IgD-negative memory B cell (primary cell): ENCODE measurements at regions not wholly inside any gene's neighbourhood (a gene's known extent, or its start where the extent isn't known, plus 50 kb on each side); places are given as distances from the start of the nearest gene placed in this dataset.
"Not testable (repeated sequence)": the region's sequence is repeated elsewhere in the genome, so short reads cannot be mapped to it uniquely, and the experiment has no call there.

Experiments used
- H3K27ac Mint-ChIP-seq, 3 donors: one replicate each; pipeline ENCODE4 v1.8.0; 2020 to 2022; ENCODE audit warnings: mild to moderate bottlenecking in 3 of 3, mixed read lengths in 3 of 3, moderate library complexity in 1 of 3
- H3K27me3 Mint-ChIP-seq: one replicate; pipeline ENCODE4 v1.8.0; 2021; ENCODE audit warnings: mixed read lengths
- H3K36me3 Mint-ChIP-seq: one replicate; pipeline ENCODE4 v1.8.0; 2020; ENCODE audit warnings: mild to moderate bottlenecking, mixed read lengths
- H3K4me1 Mint-ChIP-seq, 3 donors: one replicate each; pipeline ENCODE4 v1.8.0; 2020 to 2022; ENCODE audit warnings: mixed read lengths in 3 of 3, mild to moderate bottlenecking in 1 of 3
- H3K4me3 Mint-ChIP-seq, 4 donors: one replicate each; pipeline ENCODE4 v1.8.0; 2020 to 2022; ENCODE audit warnings: mild to moderate bottlenecking in 4 of 4, mixed read lengths in 4 of 4, moderate library complexity in 3 of 4
- H3K9me3 Mint-ChIP-seq, 3 donors: one replicate each; pipeline ENCODE4 v1.8.0; 2020 to 2021; ENCODE audit warnings: mixed read lengths in 3 of 3, mild to moderate bottlenecking in 1 of 3

GRCh38 chr12:32010631-32011336 is 51.6 kb downstream of the RESF1 start:
- H3K4me1 Mint-ChIP-seq, result peaks cover 0 to 13% (median 7%) of the 10 kb centered on the region in 3 donors
- H3K4me3 Mint-ChIP-seq, result no peak overlapping the region
- H3K36me3 Mint-ChIP-seq, result peaks cover 17% of the 10 kb centered on the region
- H3K9me3 Mint-ChIP-seq, result no peaks in the 10 kb centered on the region
- H3K27ac Mint-ChIP-seq, result peak overlapping the region in 1 of 3 donors; percentile 84
- H3K27me3 Mint-ChIP-seq, result no peaks in the 10 kb centered on the region

DNA sequence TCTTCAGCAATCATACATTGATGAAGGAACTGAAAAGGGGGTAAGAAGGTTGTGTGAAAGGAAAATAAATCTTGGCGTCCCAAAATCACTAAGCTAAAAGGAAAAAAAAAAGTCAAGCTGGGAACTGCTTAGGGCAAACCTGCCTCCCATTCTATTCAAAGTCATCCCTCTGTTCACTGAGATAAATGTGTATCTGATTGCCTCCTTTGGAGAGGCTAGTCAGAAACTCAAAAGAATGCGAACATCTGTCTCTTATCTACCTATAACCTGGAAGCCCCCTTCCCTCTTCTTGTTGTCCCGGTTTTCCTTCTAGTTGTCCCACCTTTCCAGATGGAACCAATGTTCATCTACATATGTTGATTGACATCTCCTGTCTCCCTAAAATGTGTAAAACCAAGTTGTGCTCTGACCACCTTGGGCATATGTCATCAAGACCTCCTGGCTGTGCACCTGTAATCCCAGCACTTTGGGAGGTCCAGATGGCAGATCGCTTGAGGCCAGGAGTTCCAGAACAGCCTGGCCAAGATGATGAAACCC is 53.1 kb downstream of the RESF1 start:
- Mint-ChIP-seq H3K9me3 (no peaks in the 10 kb centered on the region), H3K27ac (peak overlapping the region in 1 of 3 donors; percentile 89), H3K36me3 (peaks cover 14% of the 10 kb centered on the region), H3K4me1 (peaks cover 0 to 15% (median 7%) of the 10 kb centered on the region in 3 donors), H3K4me3 (peak overlapping the region in 2 of 4 donors; percentile 28 to 73), H3K27me3 (no peaks in the 10 kb centered on the region)

- no peaks in the 10 kb centered on the region for H3K9me3 Mint-ChIP-seq
- H3K27ac Mint-ChIP-seq, result peak overlapping the region in 1 of 3 donors; percentile 80
- H3K4me1 Mint-ChIP-seq, result peaks cover 0 to 15% (median 7%) of the 10 kb centered on the region in 3 donors
- no peaks in the 10 kb centered on the region for H3K27me3 Mint-ChIP-seq
- peaks cover 9% of the 10 kb centered on the region for H3K36me3 Mint-ChIP-seq
- H3K4me3 Mint-ChIP-seq, result no peak overlapping the region
Measured at GRCh38 chr12:32015036-32015435, 55.8 kb downstream of the RESF1 start.

DNA sequence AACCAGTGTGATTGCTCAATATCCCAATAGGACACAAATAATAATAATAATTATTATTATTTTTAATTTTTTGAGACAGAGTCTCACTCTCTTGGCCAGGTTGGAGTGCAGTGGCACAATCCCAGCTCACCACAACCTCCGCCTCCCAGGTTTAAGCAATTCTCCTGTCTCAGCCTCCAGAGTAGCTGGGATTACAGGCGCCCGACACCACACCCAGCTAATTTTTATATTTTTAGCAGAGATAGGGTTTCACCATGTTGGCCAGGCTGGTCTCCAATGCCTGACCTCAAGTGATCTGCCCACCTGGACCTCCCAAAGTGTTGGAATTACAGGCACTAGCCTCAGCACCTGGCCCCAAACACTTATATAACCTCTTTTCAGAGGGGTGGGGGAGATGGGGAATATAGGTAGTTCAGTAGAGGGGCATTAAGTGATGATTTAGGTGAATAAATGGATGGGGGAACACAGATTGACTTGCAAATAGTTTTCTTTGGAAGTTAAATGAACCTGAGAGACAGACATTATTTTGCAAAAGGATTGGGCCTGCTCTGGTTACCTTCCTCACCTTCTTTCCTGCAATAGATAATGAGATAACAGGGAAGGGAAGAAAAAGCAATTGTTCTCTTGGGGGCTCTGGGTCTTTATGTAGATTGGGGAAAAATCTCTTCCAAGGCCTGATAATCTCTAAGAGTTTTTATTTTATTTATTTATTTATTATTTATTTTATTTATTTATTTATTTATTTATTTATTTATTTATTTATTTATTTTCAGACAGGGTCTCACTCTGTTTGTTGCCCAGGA is 57.7 kb downstream of the RESF1 start:
- Mint-ChIP-seq H3K4me3 (no peak overlapping the region), H3K4me1 (peaks cover 0 to 12% (median 4%) of the 10 kb centered on the region in 3 donors), H3K27me3 (no peaks in the 10 kb centered on the region)

DNA sequence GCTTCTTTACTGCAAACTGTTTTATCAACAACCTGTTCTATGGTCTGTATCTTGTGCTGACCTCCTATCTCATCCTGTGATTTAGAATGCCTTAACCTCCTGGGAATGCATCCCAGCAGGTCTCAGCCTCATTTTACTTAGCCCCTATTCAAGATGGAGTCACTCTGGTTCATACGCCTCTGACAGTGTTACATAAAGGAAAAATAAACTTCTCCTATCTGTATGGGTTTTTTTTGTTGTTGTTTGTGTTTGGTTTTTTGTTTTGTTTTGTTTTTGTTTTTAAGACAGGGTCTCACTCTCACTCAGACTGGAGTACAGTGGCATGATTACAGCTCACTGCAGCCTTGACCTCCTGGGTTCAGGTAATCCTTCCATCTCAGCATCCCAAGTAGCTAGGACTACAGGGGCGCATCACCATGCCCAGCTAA is 62.1 kb downstream of the RESF1 start:
- Mint-ChIP-seq H3K9me3 (peaks cover 0 to 1% (median 0%) of the 10 kb centered on the region in 3 donors), H3K27ac (no peak overlapping the region), H3K4me1 (peaks cover 8 to 12% (median 10%) of the 10 kb centered on the region in 3 donors), H3K4me3 (no peak overlapping the region), H3K27me3 (no peaks in the 10 kb centered on the region), H3K36me3 (peaks cover 22% of the 10 kb centered on the region)

More for the DNA sequence above, 57.7 kb downstream of the RESF1 start:
- H3K36me3 Mint-ChIP-seq, result peaks cover 19% of the 10 kb centered on the region
- no peak overlapping the region for H3K27ac Mint-ChIP-seq
- no peaks in the 10 kb centered on the region for H3K9me3 Mint-ChIP-seq

DNA sequence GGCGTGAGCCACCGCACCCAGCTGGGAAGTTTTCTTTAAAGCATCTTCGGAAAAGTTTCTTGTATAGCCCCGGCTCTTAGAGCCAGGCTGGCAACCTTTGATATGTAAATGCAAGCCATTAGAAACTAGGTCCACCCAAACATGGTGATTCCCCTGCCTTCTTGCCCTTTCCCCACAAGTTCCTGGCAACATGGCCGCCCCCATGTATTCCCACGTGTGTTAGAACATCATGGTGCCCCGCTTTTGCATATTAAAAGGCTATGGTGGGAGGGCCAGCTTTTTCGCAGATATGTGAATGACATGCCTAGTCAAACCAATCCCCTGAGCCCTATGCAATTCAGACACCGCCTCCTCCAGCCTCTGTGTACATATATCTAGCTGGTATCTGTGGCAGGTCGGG is 63.2 kb downstream of the RESF1 start:
- H3K27ac Mint-ChIP-seq, H3K27me3 Mint-ChIP-seq, H3K4me3 Mint-ChIP-seq, H3K9me3 Mint-ChIP-seq: not testable (repeated sequence)
- H3K36me3 Mint-ChIP-seq, result peaks cover 22% of the 10 kb centered on the region
- H3K4me1 Mint-ChIP-seq, result peaks cover 10 to 12% (median 10%) of the 10 kb centered on the region in 3 donors

DNA sequence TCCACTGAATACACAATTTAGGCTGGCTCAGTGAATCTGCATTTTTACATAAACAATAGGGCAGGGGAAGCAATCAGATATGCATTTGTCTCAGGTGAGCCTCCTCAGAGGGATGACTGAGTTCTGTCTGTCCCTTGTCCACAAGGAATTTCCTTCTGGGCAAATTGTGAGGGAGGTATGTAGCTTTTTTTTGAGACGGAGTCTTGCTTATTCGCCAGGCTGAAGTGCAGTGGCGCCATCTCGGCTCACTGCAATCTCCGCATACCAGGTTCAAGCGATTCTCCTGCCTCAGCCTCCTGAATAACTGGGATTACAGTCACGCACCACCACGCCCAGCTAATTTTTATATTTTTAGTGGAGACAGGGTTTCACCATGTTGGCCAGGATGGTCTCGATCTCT is 64.6 kb downstream of the RESF1 start:
- Mint-ChIP-seq H3K4me1 (peaks cover 17 to 22% (median 19%) of the 10 kb centered on the region in 3 donors), H3K36me3 (peaks cover 22% of the 10 kb centered on the region)
- not testable (repeated sequence) for H3K4me3 Mint-ChIP-seq, H3K9me3 Mint-ChIP-seq, H3K27me3 Mint-ChIP-seq, H3K27ac Mint-ChIP-seq

- Mint-ChIP-seq H3K27ac (peak overlapping the region in 1 of 3 donors; percentile 48), H3K27me3 (no peaks in the 10 kb centered on the region), H3K9me3 (peaks cover 0 to 1% (median 0%) of the 10 kb centered on the region in 3 donors), H3K36me3 (peaks cover 22% of the 10 kb centered on the region), H3K4me1 (peaks cover 17 to 22% (median 19%) of the 10 kb centered on the region in 3 donors), H3K4me3 (peak overlapping the region in 1 of 4 donors; percentile 45)
Measured at GRCh38 chr12:32024884-32025592, 65.8 kb downstream of the RESF1 start.

- H3K4me1 Mint-ChIP-seq, result peaks cover 17 to 27% (median 22%) of the 10 kb centered on the region in 3 donors
- H3K27me3 Mint-ChIP-seq, result peaks cover under 1% of the 10 kb centered on the region
- peaks cover 19% of the 10 kb centered on the region for H3K36me3 Mint-ChIP-seq
- H3K4me3 Mint-ChIP-seq, result peak overlapping the region in 2 of 4 donors; percentile 0 to 23
- H3K9me3 Mint-ChIP-seq, result peaks cover 0 to 1% (median 0%) of the 10 kb centered on the region in 3 donors
- H3K27ac Mint-ChIP-seq, result peak overlapping the region in 1 of 3 donors; percentile 85
Measured at GRCh38 chr12:32025906-32026305, 66.7 kb downstream of the RESF1 start.

DNA sequence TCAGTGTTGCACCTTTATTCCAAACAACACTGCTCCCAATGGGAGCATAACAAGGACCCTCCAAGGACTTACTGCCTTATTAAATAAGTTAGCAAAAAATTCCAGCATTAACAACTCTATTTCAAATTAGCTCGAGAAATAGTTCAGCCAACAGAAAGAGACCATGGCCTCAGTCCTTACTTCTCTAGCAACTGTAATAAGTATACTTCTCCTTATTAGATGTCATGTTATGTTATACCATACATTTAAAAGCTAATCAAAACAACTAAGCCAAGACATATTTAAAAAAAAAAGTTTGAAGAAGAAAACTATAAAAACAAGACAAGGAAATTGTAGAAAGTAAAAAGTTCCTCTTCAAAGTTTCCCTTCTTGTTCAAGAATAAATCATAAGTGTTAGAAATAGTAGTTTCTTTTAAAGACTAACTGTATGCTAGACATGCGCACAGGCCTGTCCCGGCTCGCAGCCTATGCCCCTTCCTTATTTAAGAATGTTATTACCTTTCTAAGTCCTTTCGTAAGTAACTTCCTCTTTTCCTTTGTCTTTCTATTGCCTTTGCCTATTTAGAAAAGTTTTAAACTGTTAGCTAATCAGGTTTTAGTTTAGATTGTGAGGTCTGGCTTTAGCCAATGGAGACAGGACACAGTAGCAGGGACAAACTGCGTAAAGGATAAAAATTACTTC is 68.6 kb downstream of the RESF1 start:
- peak overlapping the region in 2 of 3 donors; percentile 25 to 59 for H3K27ac Mint-ChIP-seq
- no peak overlapping the region for H3K4me3 Mint-ChIP-seq
- H3K36me3 Mint-ChIP-seq, result peaks cover 8% of the 10 kb centered on the region
- peaks cover 21 to 36% (median 27%) of the 10 kb centered on the region in 3 donors for H3K4me1 Mint-ChIP-seq
- H3K9me3 Mint-ChIP-seq, result no peaks in the 10 kb centered on the region
- peaks cover 2% of the 10 kb centered on the region for H3K27me3 Mint-ChIP-seq

- Mint-ChIP-seq H3K36me3 (peaks cover 4% of the 10 kb centered on the region), H3K27ac (no peak overlapping the region), H3K27me3 (peaks cover 2% of the 10 kb centered on the region), H3K9me3 (no peaks in the 10 kb centered on the region), H3K4me1 (peaks cover 21 to 31% (median 27%) of the 10 kb centered on the region in 3 donors), H3K4me3 (no peak overlapping the region)
Measured at GRCh38 chr12:32030151-32030550, 70.9 kb downstream of the RESF1 start.

GRCh38 chr12:32030676-32031075 is 71.5 kb downstream of the RESF1 start:
- Mint-ChIP-seq H3K9me3 (no peaks in the 10 kb centered on the region), H3K36me3 (peaks cover 3% of the 10 kb centered on the region), H3K4me3 (no peak overlapping the region), H3K4me1 (peaks cover 21 to 30% (median 26%) of the 10 kb centered on the region in 3 donors), H3K27me3 (peaks cover 2% of the 10 kb centered on the region), H3K27ac (no peak overlapping the region)

DNA sequence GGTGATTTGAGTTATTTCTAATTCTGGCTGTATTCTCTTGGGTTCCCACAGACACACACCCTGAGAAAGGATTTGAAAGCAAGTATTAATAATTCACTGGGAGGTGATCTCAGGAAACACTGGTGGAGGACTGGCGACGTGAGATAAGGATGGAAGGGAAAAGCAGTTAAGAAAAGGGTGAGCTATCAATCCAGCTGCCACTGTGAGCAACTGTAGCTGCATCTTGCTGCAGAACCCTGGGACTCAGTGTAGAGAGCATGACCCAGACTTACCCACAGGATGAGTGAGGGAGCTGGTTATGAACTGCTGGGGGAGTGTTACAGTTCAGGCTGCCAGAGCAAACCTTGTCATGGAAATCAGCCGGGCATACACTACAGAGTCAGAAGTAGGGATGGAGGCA is 71.9 kb downstream of the RESF1 start:
- Mint-ChIP-seq H3K9me3 (no peaks in the 10 kb centered on the region), H3K27me3 (peaks cover 2% of the 10 kb centered on the region), H3K36me3 (no peaks in the 10 kb centered on the region), H3K4me1 (peaks cover 16 to 26% (median 22%) of the 10 kb centered on the region in 3 donors), H3K27ac (no peak overlapping the region), H3K4me3 (no peak overlapping the region)

DNA sequence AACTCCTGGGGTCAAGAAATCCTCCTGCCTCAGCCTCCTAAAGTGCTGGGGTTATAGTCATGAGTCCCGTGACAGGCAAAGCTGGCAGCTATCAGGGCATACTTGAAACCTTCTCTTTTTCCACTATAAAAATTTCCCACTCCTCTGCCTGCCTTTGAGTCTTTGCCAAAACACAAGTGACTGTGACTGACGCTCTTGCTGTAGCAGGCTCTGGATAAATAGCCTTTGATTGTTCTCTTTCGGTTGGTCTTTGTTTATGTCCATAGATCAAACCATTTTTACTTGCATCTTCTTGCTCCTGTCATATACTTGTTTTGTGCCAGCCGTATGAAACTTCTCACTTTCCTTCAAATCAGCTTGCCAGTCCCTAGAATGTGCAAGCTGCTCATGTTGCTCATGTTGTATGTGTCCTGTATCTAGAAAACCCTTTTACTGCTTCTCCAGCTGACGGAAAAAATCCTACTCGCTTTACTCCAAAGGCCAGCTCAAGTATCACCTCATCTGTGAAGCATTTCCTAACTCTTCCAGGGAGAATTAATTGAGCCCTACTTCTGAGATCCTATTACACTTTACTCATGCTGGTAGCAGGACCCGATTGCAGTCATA is 73.1 kb downstream of the RESF1 start:
- H3K36me3 Mint-ChIP-seq, result peaks cover 6% of the 10 kb centered on the region
- H3K4me1 Mint-ChIP-seq, result peaks cover 14 to 24% (median 17%) of the 10 kb centered on the region in 3 donors
- H3K9me3 Mint-ChIP-seq, result no peaks in the 10 kb centered on the region
- no peak overlapping the region for H3K4me3 Mint-ChIP-seq
- H3K27me3 Mint-ChIP-seq, result peaks cover 2% of the 10 kb centered on the region
- no peak overlapping the region for H3K27ac Mint-ChIP-seq
